Endodermal cell (in vitro differentiated cells): ENCODE measurements at regions not wholly inside any gene's neighbourhood (a gene's known extent, or its start where the extent isn't known, plus 50 kb on each side); places are given as distances from the start of the nearest gene placed in this dataset.
A peak's percentile ranks its signal among the peaks of the same experiment; 100 is the strongest.

Experiments used
- DNase-seq: peaks from one replicate; pipeline ENCODE4 v3.0.0-alpha.2; 2017
- H3K27ac ChIP-seq: 2 replicates; pipeline ENCODE4 v1.5.1; 2013; ENCODE audit warnings: mild to moderate bottlenecking, low read depth, low read length, moderate library complexity
- H3K27me3 ChIP-seq: 2 replicates; pipeline ENCODE4 v1.6.1; 2013; ENCODE audit warnings: mild to moderate bottlenecking, low read length, moderate library complexity; ENCODE audit not compliant: insufficient read depth, control insufficient read depth, poor library complexity, severe bottlenecking
- H3K36me3 ChIP-seq: 2 replicates; pipeline ENCODE4 v1.7.0; 2013; ENCODE audit warnings: mild to moderate bottlenecking, low read length, moderate library complexity; ENCODE audit not compliant: control insufficient read depth, insufficient read depth
- H3K4me1 ChIP-seq: one replicate; pipeline ENCODE4 v1.7.0; 2013; ENCODE audit warnings: low read length; ENCODE audit not compliant: control insufficient read depth, insufficient read depth
- H3K4me3 ChIP-seq: 2 replicates; pipeline ENCODE4 v1.5.1; 2013; ENCODE audit warnings: mild to moderate bottlenecking, low read length, moderate library complexity
- H3K9ac ChIP-seq: 2 replicates; pipeline ENCODE4 v1.6.1; 2013; ENCODE audit warnings: mild to moderate bottlenecking, low read length, moderate library complexity; ENCODE audit not compliant: poor library complexity, severe bottlenecking; ENCODE audit errors: extremely low read depth
- H3K9me3 ChIP-seq: 2 replicates; pipeline ENCODE4 v1.6.1; 2013; ENCODE audit warnings: mild to moderate bottlenecking, low read length, moderate library complexity; ENCODE audit not compliant: control insufficient read depth
- H3K27ac Mint-ChIP-seq: 2 replicates; pipeline ENCODE4 v1.8.0; 2020; ENCODE audit warnings: mixed read lengths
- H3K27me3 Mint-ChIP-seq: 2 replicates; pipeline ENCODE4 v1.8.0; 2021; ENCODE audit warnings: mild to moderate bottlenecking, mixed read lengths; ENCODE audit not compliant: insufficient read depth
- H3K36me3 Mint-ChIP-seq: 2 replicates; pipeline ENCODE4 v1.8.0; 2020; ENCODE audit warnings: low read depth, mixed read lengths
- H3K4me1 Mint-ChIP-seq: 2 replicates; pipeline ENCODE4 v1.8.0; 2020; ENCODE audit warnings: mixed read lengths
- H3K4me3 Mint-ChIP-seq: 2 replicates; pipeline ENCODE4 v1.8.0; 2020; ENCODE audit warnings: mild to moderate bottlenecking, moderate library complexity, mixed read lengths
- H3K9me3 Mint-ChIP-seq: 2 replicates; pipeline ENCODE4 v1.8.0; 2020; ENCODE audit warnings: mild to moderate bottlenecking, mixed read lengths
- WGBS, 2 experiments: methylation state at CpG; one replicate each; pipeline versions ENCODE4 v1.1.5 to v1.1.7; 2013; ENCODE audit warnings: missing lambda C conversion rate in 2 of 2, mixed read lengths in 1 of 2; ENCODE audit not compliant: insufficient coverage in 1 of 2, insufficient read length in 1 of 2; 5-methylcytosine and 5-hydroxymethylcytosine counted together
- TF ChIP-seq, protein P1 (sequence below): fragments of 200-600 bp; sonication (generic); conservative IDR thresholded peaks from 2 replicates; pipeline ENCODE4 v1.5.0; 2021; ENCODE audit warnings: antibody characterized with exemption, mild to moderate bottlenecking

DNA sequence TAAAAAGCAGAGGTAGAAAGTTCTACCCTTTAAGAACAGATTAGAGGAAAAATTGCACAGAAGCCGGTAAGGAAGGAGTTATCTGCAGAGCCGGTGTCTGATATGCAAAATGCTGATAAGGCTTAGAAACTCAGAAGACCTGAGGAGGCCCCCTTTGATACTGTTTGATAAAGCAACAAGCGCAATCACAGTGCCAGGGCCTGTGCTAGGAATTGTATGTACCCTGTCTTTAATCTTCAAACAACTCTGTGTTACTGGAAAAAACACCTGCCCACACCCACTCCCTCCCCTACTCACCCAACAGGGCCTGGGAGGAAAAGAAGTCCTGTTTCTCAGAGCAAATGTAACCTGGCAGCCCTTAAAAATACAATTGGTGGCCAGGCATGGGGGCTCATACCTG, 112.7 kb upstream of the FUT8 start:
- Mint-ChIP-seq H3K4me3 (no peak overlapping the region), H3K27ac (no peak overlapping the region), H3K9me3 (no peaks in the 10 kb centered on the region), H3K36me3 (no peaks in the 10 kb centered on the region), H3K4me1 (peaks cover 49% of the 10 kb centered on the region), H3K27me3 (no peaks in the 10 kb centered on the region)
- no peak overlapping the region for H3K4me3 ChIP-seq
- H3K4me1 ChIP-seq: peaks cover 19% of the 10 kb centered on the region
- no peaks in the 10 kb centered on the region for H3K9me3 ChIP-seq
- WGBS, 2 experiments: 37 to 66% methylated on average over 3 of the region's 3 CpGs
- H3K9ac ChIP-seq: no peak overlapping the region
- no peak for DNase-seq
- TF ChIP-seq, protein P1, sequence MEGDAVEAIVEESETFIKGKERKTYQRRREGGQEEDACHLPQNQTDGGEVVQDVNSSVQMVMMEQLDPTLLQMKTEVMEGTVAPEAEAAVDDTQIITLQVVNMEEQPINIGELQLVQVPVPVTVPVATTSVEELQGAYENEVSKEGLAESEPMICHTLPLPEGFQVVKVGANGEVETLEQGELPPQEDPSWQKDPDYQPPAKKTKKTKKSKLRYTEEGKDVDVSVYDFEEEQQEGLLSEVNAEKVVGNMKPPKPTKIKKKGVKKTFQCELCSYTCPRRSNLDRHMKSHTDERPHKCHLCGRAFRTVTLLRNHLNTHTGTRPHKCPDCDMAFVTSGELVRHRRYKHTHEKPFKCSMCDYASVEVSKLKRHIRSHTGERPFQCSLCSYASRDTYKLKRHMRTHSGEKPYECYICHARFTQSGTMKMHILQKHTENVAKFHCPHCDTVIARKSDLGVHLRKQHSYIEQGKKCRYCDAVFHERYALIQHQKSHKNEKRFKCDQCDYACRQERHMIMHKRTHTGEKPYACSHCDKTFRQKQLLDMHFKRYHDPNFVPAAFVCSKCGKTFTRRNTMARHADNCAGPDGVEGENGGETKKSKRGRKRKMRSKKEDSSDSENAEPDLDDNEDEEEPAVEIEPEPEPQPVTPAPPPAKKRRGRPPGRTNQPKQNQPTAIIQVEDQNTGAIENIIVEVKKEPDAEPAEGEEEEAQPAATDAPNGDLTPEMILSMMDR: no peak
- H3K27me3 ChIP-seq: no peaks in the 10 kb centered on the region
- H3K27ac ChIP-seq: no peak overlapping the region
- no peaks in the 10 kb centered on the region for H3K36me3 ChIP-seq

- DNase-seq: peak; percentile 72
- H3K27ac ChIP-seq: no peak overlapping the region
- no peak overlapping the region for H3K9ac ChIP-seq
- H3K4me1 ChIP-seq: peaks cover 19% of the 10 kb centered on the region
- H3K9me3 ChIP-seq: no peaks in the 10 kb centered on the region
- Mint-ChIP-seq H3K27ac (peak overlapping the region; percentile 18), H3K4me3 (peak overlapping the region; percentile 1), H3K4me1 (peaks cover 49% of the 10 kb centered on the region), H3K36me3 (no peaks in the 10 kb centered on the region), H3K27me3 (no peaks in the 10 kb centered on the region), H3K9me3 (no peaks in the 10 kb centered on the region)
- TF ChIP-seq, protein P1: no peak
- no peak overlapping the region for H3K4me3 ChIP-seq
- H3K36me3 ChIP-seq: no peaks in the 10 kb centered on the region
- WGBS, 2 experiments: 81 to 93% methylated on average over 7 of the region's 7 CpGs
- no peaks in the 10 kb centered on the region for H3K27me3 ChIP-seq
Measured at GRCh38 chr14:65301862-65302539, 110.5 kb upstream of the FUT8 start.

GRCh38 chr14:65302571-65303189, 109.8 kb upstream of the FUT8 start:
- no peaks in the 10 kb centered on the region for H3K36me3 Mint-ChIP-seq
- Histone ChIP-seq H3K27ac (no peak overlapping the region), H3K27me3 (no peaks in the 10 kb centered on the region), H3K9ac (no peak overlapping the region), H3K4me1 (peaks cover 19% of the 10 kb centered on the region), H3K4me3 (no peak overlapping the region), H3K9me3 (no peaks in the 10 kb centered on the region), H3K36me3 (no peaks in the 10 kb centered on the region)
- peak overlapping the region; percentile 1 for H3K4me3 Mint-ChIP-seq
- 89 to 92% methylated on average over 7 of the region's 7 CpGs for WGBS, 2 experiments
- H3K27ac Mint-ChIP-seq: peak overlapping the region; percentile 18
- no peak for DNase-seq
- H3K4me1 Mint-ChIP-seq: peaks cover 48% of the 10 kb centered on the region
- TF ChIP-seq, protein P1: no peak
- H3K27me3 Mint-ChIP-seq: no peaks in the 10 kb centered on the region
- no peaks in the 10 kb centered on the region for H3K9me3 Mint-ChIP-seq
